Ishikawa (cell line): ENCODE measurements at regions not wholly inside any gene's neighbourhood (a gene's known extent, or its start where the extent isn't known, plus 50 kb on each side); places are given as distances from the start of the nearest gene placed in this dataset.

ENCODE experiments used
- EGR1 ChIP-seq: IDR thresholded peaks from 2 replicates; pipeline ENCODE4 v1.6.1; 2012
- EP300 ChIP-seq: IDR thresholded peaks from 2 replicates; pipeline ENCODE4 v1.6.1; 2012; ENCODE audit warnings: borderline replicate concordance
- MAX ChIP-seq: IDR thresholded peaks from 2 replicates; pipeline ENCODE4 v1.6.1; 2012
- TAF1 ChIP-seq: IDR thresholded peaks from 2 replicates; pipeline ENCODE4 v1.6.1; 2012; ENCODE audit warnings: low read depth, mild to moderate bottlenecking
- TCF12 ChIP-seq: IDR thresholded peaks from 2 replicates; pipeline ENCODE4 v1.6.1; 2012; ENCODE audit warnings: low read depth
- USF1 ChIP-seq: IDR thresholded peaks from 2 replicates; pipeline ENCODE4 v1.6.1; 2012
- YY1 ChIP-seq: IDR thresholded peaks from 2 replicates; pipeline ENCODE4 v1.6.1; 2012; ENCODE audit warnings: low read depth
- ZBTB7A ChIP-seq: IDR thresholded peaks from 2 replicates; pipeline ENCODE4 v1.6.1; 2012; ENCODE audit warnings: low read depth

- no peak for TF ChIP-seq YY1
- no peak for TF ChIP-seq EP300
- no peak for TF ChIP-seq MAX
- no peak for TF ChIP-seq EGR1
- TF ChIP-seq ZBTB7A: no peak
- no peak for TF ChIP-seq TAF1
- no peak for TF ChIP-seq TCF12
- TF ChIP-seq USF1: no peak
Measured at GRCh38 chr3:56914646-56915045, 112.9 kb upstream of the ARHGEF3 start.
